ENCODE measurements at regions not wholly inside any gene's neighbourhood (a gene's known extent, or its start where the extent isn't known, plus 50 kb on each side); places are given as distances from the start of the nearest gene placed in this dataset.
"Not testable (repeated sequence)": the region's sequence is repeated elsewhere in the genome, so short reads cannot be mapped to it uniquely, and the experiment has no call there.

- DNase-seq: no peak
Observed at GRCh38 chr20:19834287-19834686, 76.2 kb downstream of the RIN2 start.

- no peak for DNase-seq
Observed at GRCh38 chr20:19834783-19835182, 76.7 kb downstream of the RIN2 start.

- DNase-seq: peak in 52 of 56 donors; percentile 18 to 87 (median 64)
Observed at GRCh38 chr20:19835533-19836222, 77.6 kb downstream of the RIN2 start.

GRCh38 chr20:19838468-19838867, 80.4 kb downstream of the RIN2 start:
- DNase-seq: no peak

- no peak for DNase-seq
Observed at GRCh38 chr20:19839053-19839452, 81.0 kb downstream of the RIN2 start.

- no peak for DNase-seq
Observed at GRCh38 chr20:19840111-19840710, 82.2 kb downstream of the RIN2 start.

GRCh38 chr20:19841740-19842139, 83.7 kb downstream of the RIN2 start:
- no peak for DNase-seq

- not testable (repeated sequence) for DNase-seq
Observed at GRCh38 chr20:19844850-19845249, 86.8 kb downstream of the RIN2 start.

- DNase-seq: no peak
Observed at GRCh38 chr20:19847383-19847782, 89.3 kb downstream of the RIN2 start.

GRCh38 chr20:19849341-19850197, 91.5 kb downstream of the RIN2 start:
- DNase-seq: peak in 39 of 56 donors; percentile 14 to 71 (median 39)

- peak in 29 of 56 donors; percentile 7 to 61 (median 26) for DNase-seq
Observed at GRCh38 chr20:19850198-19850533, 92.1 kb downstream of the RIN2 start.

- DNase-seq: peak in 1 of 56 donors; percentile 34
Observed at GRCh38 chr20:19851861-19852260, 93.8 kb downstream of the RIN2 start.

- no peak for DNase-seq
Observed at GRCh38 chr20:19855416-19855815, 97.4 kb downstream of the RIN2 start.

- DNase-seq: no peak
Observed at GRCh38 chr20:19858466-19859371, 100.7 kb downstream of the RIN2 start.

- DNase-seq: no peak
Observed at GRCh38 chr20:19859444-19859843, 101.4 kb downstream of the RIN2 start.

GRCh38 chr20:19860737-19861136, 102.7 kb downstream of the RIN2 start:
- no peak for DNase-seq

GRCh38 chr20:19861147-19861759, 103.2 kb downstream of the RIN2 start:
- DNase-seq: no peak

GRCh38 chr20:19864130-19864529, 106.1 kb downstream of the RIN2 start:
- DNase-seq: no peak

GRCh38 chr20:19866070-19866469, 108.0 kb downstream of the RIN2 start:
- no peak for DNase-seq

- DNase-seq: no peak
Observed at GRCh38 chr20:19867074-19867473, 109.0 kb downstream of the RIN2 start.

- DNase-seq: peak in 23 of 56 donors; percentile 3 to 61 (median 23)
Observed at GRCh38 chr20:19867940-19868371, 109.9 kb downstream of the RIN2 start.
